HCT116 (cell line): ENCODE measurements at regions not wholly inside any gene's neighbourhood (a gene's known extent, or its start where the extent isn't known, plus 50 kb on each side); places are given as distances from the start of the nearest gene placed in this dataset.

Experiments used
- ATAC-seq: fragments of 200-7000 bp; cut with Tn5 transposase; 2 replicates; pipeline ENCODE4 v1.9.1; 2020; ENCODE audit warnings: mild to moderate bottlenecking, moderate library complexity
- BruUV-seq: library from RNA; stranded (reverse); fragments of 400-500 nt; replicated peaks from 2 replicates; lab custom pipeline; 2021; lab: Mats Ljungman, UMichigan
- CTCF ChIA-PET: fragments of 300-600 bp; sonication (Branson Sonifier 250); formaldehyde crosslinking; loops from one replicate; lab custom pipeline; 2021; ENCODE audit warnings: antibody characterized with exemption; lab: Charles Lee
- POLR2A ChIA-PET: fragments of 300-600, 350-600 bp; sonication (Branson Sonifier 250); formaldehyde crosslinking; loops from one replicate; lab custom pipeline; 2021; ENCODE audit warnings: antibody characterized with exemption; lab: Charles Lee
- RAD21 ChIA-PET, 2 experiments: fragments of 300-600 bp; sonication (Branson Sonifier 250); formaldehyde crosslinking; loops; one replicate each; lab custom pipeline; 2023; ENCODE audit warnings: low total read pairs in 2 of 2; ENCODE audit not compliant: uncharacterized antibody in 2 of 2, unreplicated experiment in 2 of 2, low non-redundant PET in 1 of 2; lab: Charles Lee
- DNase-seq: peaks from one replicate; pipeline ENCODE4 v3.0.0-alpha.2; 2010; ENCODE audit warnings: low read depth, low spot score
- H2AFZ ChIP-seq: fragments of 200-600 bp; shearing (Covaris generic), sonication (generic); 2 replicates; pipeline ENCODE4 v1.6.1; 2017; ENCODE audit warnings: low read depth, mixed run types, mixed read lengths, antibody characterized with exemption, low read length; ENCODE audit not compliant: poor library complexity, severe bottlenecking
- H3K27ac ChIP-seq: 2 replicates; pipeline ENCODE4 v1.5.1; 2012; ENCODE audit warnings: low read depth, low read length
- H3K27me3 ChIP-seq: fragments of 200-600 bp; sonication (generic); 2 replicates; pipeline ENCODE4 v1.6.1; 2016; ENCODE audit warnings: mixed run types, low read length, mixed read lengths; ENCODE audit not compliant: insufficient read depth
- H3K36me3 ChIP-seq, 2 experiments: fragments of 200-500 bp in 1 of 2; fragments of 200-600 bp in 1 of 2; sonication (Bioruptor generic) in 1 of 2; sonication (generic) in 1 of 2; 2 replicates each; pipeline versions ENCODE4 v1.5.1 to v1.6.1; 2014 to 2016; ENCODE audit warnings: low read length in 2 of 2, inconsistent platforms in 1 of 2, mixed read lengths in 1 of 2, mixed run types in 1 of 2; ENCODE audit not compliant: insufficient read depth in 2 of 2, control insufficient read depth in 1 of 2
- H3K4me1 ChIP-seq, 2 experiments: fragments of 200-600 bp in 1 of 2; sonication (generic) in 1 of 2; 2 replicates each; pipeline versions ENCODE4 v1.5.1 to v1.6.1; 2012 to 2017; ENCODE audit warnings: low read length in 2 of 2, inconsistent platforms in 1 of 2, mild to moderate bottlenecking in 1 of 2, mixed read lengths in 1 of 2, mixed run types in 1 of 2, moderate library complexity in 1 of 2; ENCODE audit not compliant: insufficient read depth in 2 of 2, control insufficient read depth in 1 of 2
- H3K4me2 ChIP-seq: fragments of 200-600 bp; sonication (generic); 2 replicates; pipeline ENCODE4 v1.6.1; 2017; ENCODE audit warnings: mixed run types, low read length, mixed read lengths
- H3K4me3 ChIP-seq, 2 experiments: fragments of 200-600 bp in 1 of 2; sonication (generic) in 1 of 2; replicated peaks in 1 of 2; 2 replicates each; pipeline ENCODE4 v1.5.1; 2011 to 2016; ENCODE audit warnings: low read length in 2 of 2, control low read depth in 1 of 2, low read depth in 1 of 2, mild to moderate bottlenecking in 1 of 2, mixed read lengths in 1 of 2, mixed run types in 1 of 2
- H3K79me2 ChIP-seq: fragments of 200-600 bp; sonication (generic); 2 replicates; pipeline ENCODE4 v1.6.1; 2017; ENCODE audit warnings: mild to moderate bottlenecking, mixed run types, low read length, moderate library complexity, mixed read lengths; ENCODE audit not compliant: insufficient read depth
- H3K9ac ChIP-seq: fragments of 200-600 bp; sonication (generic); 2 replicates; pipeline ENCODE4 v1.6.1; 2016; ENCODE audit warnings: low read length, mixed read lengths
- H3K9me2 ChIP-seq: fragments of 200-600 bp; sonication (generic), shearing (Covaris generic); 2 replicates; pipeline ENCODE4 v1.6.1; 2017; ENCODE audit warnings: mixed run types, mild to moderate bottlenecking, moderate library complexity; ENCODE audit not compliant: insufficient read depth
- H3K9me3 ChIP-seq, 2 experiments: fragments of 200-500 bp in 1 of 2; fragments of 200-600 bp in 1 of 2; sonication (Bioruptor generic) in 1 of 2; sonication (generic) in 1 of 2; 2 replicates each; pipeline ENCODE4 v1.6.1; 2014 to 2017; ENCODE audit warnings: low read length in 2 of 2, mixed read lengths in 2 of 2, inconsistent platforms in 1 of 2, low read depth in 1 of 2, mild to moderate bottlenecking in 1 of 2, mixed run types in 1 of 2, moderate library complexity in 1 of 2; ENCODE audit not compliant: control insufficient read depth in 1 of 2, insufficient read depth in 1 of 2
- H4K20me1 ChIP-seq: fragments of 200-600 bp; sonication (generic), shearing (Covaris generic); 2 replicates; pipeline ENCODE4 v1.6.1; 2017; ENCODE audit warnings: mixed run types, mild to moderate bottlenecking, moderate library complexity; ENCODE audit not compliant: insufficient read depth
- CBX3 ChIP-seq: IDR thresholded peaks from 2 replicates; pipeline ENCODE4 v1.6.1; 2012; ENCODE audit warnings: low read depth
- CEBPB ChIP-seq: IDR thresholded peaks from 2 replicates; pipeline ENCODE4 v1.6.1; 2012; ENCODE audit warnings: low read depth
- EGR1 ChIP-seq: IDR thresholded peaks from 2 replicates; pipeline ENCODE4 v1.6.1; 2012; ENCODE audit warnings: low read depth
- EZH2 ChIP-seq: fragments of 200-600 bp; sonication (generic); IDR thresholded peaks from 2 replicates; pipeline ENCODE4 v1.6.1; 2017; ENCODE audit warnings: antibody characterized with exemption, mixed run types
- EZH2phosphoT487 ChIP-seq: fragments of 200-600 bp; IDR thresholded peaks from 2 replicates; pipeline ENCODE4 v1.6.1; 2018; ENCODE audit warnings: antibody characterized with exemption, borderline replicate concordance
- FOSL1 ChIP-seq: IDR thresholded peaks from 2 replicates; pipeline ENCODE4 v1.6.1; 2012; ENCODE audit warnings: low read depth
- POLR2A ChIP-seq: IDR thresholded peaks from 2 replicates; pipeline ENCODE4 v1.7.0; 2011; ENCODE audit warnings: borderline replicate concordance; ENCODE audit not compliant: insufficient read depth, insufficient read length; ENCODE audit errors: extremely low read depth
- POLR2AphosphoS5 ChIP-seq: IDR thresholded peaks from 2 replicates; pipeline ENCODE4 v1.6.1; 2011; ENCODE audit warnings: mild to moderate bottlenecking, low read depth, low read length, moderate library complexity
- RAD21 ChIP-seq: IDR thresholded peaks from 2 replicates; pipeline ENCODE4 v1.6.1; 2012; ENCODE audit warnings: low read depth, mild to moderate bottlenecking
- SIN3A ChIP-seq: IDR thresholded peaks from 2 replicates; pipeline ENCODE4 v1.6.1; 2012; ENCODE audit warnings: low read depth
- SP1 ChIP-seq: IDR thresholded peaks from 2 replicates; pipeline ENCODE4 v1.6.1; 2012; ENCODE audit warnings: low read depth
- SRF ChIP-seq: IDR thresholded peaks from 2 replicates; pipeline ENCODE4 v1.6.1; 2012; ENCODE audit warnings: low read depth
- TCF7L2 ChIP-seq: IDR thresholded peaks from 2 replicates; pipeline ENCODE4 v1.7.0; 2011; ENCODE audit warnings: borderline replicate concordance, inconsistent platforms; ENCODE audit not compliant: insufficient read depth, insufficient read length; ENCODE audit errors: extremely low read depth
- YY1 ChIP-seq: IDR thresholded peaks from 2 replicates; pipeline ENCODE4 v1.6.1; 2011; ENCODE audit warnings: low read length, low read depth, moderate library complexity, mild to moderate bottlenecking; ENCODE audit not compliant: insufficient replicate concordance; ENCODE audit errors: extremely low read depth
- ZNF274 ChIP-seq: fragments of 200-500 bp; sonication (Bioruptor generic); IDR thresholded peaks from 2 replicates; pipeline ENCODE4 v1.6.1; 2014; ENCODE audit warnings: mild to moderate bottlenecking, low read depth, low read length, inconsistent platforms
- intact Hi-C: fragments of 100-400 bp; cut with micrococcal nuclease; formaldehyde crosslinking; loops from 2 replicates; pipeline ENCODE4 v1.10.0; 2022
- TF ChIP-seq, protein P1 (sequence below): IDR thresholded peaks from 2 replicates; pipeline ENCODE4 v1.6.1; 2012
- TF ChIP-seq, protein P2 (sequence below): IDR thresholded peaks from 2 replicates; pipeline ENCODE4 v1.6.1; 2011; ENCODE audit warnings: mild to moderate bottlenecking, low read length, moderate library complexity; ENCODE audit not compliant: insufficient replicate concordance; ENCODE audit errors: extremely low read depth
- TF ChIP-seq, protein P3 (sequence below): IDR thresholded peaks from 2 replicates; pipeline ENCODE4 v1.6.1; 2012
- TF ChIP-seq, protein P4 (sequence below), 3 experiments: fragments of 200-600 bp in 1 of 3; sonication (generic) in 1 of 3; IDR thresholded peaks in 2 of 3; conservative IDR thresholded peaks in 1 of 3; 2 replicates each; pipeline ENCODE4 v1.5.1; 2012 to 2017; ENCODE audit warnings: low read depth in 2 of 3, low read length in 2 of 3, antibody characterized with exemption in 1 of 3, borderline replicate concordance in 1 of 3, control low read depth in 1 of 3, mild to moderate bottlenecking in 1 of 3, mixed read lengths in 1 of 3, mixed run types in 1 of 3, moderate library complexity in 1 of 3; ENCODE audit not compliant: insufficient read depth in 1 of 3
- TF ChIP-seq, protein P5 (sequence below): IDR thresholded peaks from 2 replicates; pipeline ENCODE4 v1.6.1; 2012; ENCODE audit warnings: low read depth

DNA sequence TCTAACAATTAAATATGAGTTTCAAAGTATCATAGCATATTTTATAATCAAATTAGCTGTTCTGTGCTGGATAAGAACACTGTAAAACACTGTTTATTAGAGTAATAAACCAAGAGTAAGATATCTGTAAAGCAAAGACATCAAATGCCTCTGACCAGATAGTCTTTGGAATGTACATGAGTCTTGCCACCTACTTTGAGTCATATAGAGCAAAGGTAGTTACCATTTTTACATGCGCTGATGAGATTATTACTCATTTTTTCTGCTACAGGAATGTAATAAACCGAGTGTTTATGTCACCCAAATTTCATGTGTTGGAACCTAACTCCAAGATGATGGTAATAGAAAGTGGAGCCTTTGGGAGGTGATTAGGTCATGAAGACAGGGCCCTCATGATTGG lies 654.5 kb downstream of the CETN3 start:
- Histone ChIP-seq H2AFZ (no peak overlapping the region), H3K27me3 (no peaks in the 10 kb centered on the region), H3K4me2 (no peak overlapping the region), H3K9me2 (no peaks in the 10 kb centered on the region), H4K20me1 (no peaks in the 10 kb centered on the region), H3K9me3 (no peaks in the 10 kb centered on the region), H3K4me3 (no peak overlapping the region), H3K36me3 (no peaks in the 10 kb centered on the region), H3K9ac (no peak overlapping the region), H3K4me1 (no peaks in the 10 kb centered on the region), H3K79me2 (no peaks in the 10 kb centered on the region), H3K27ac (no peak overlapping the region)
- ATAC-seq = no peak
- POLR2A ChIA-PET = no interaction called here
- CTCF ChIA-PET = no interaction called here
- TF ChIP-seq EZH2phosphoT487 (no peak), EGR1 (no peak), POLR2A (no peak), SRF (no peak), YY1 (no peak), SIN3A (no peak), TCF7L2 (no peak), RAD21 (no peak), EZH2 (no peak), POLR2AphosphoS5 (no peak), CEBPB (no peak), CBX3 (no peak), FOSL1 (no peak), SP1 (no peak), ZNF274 (no peak)
- TF ChIP-seq, protein P1, sequence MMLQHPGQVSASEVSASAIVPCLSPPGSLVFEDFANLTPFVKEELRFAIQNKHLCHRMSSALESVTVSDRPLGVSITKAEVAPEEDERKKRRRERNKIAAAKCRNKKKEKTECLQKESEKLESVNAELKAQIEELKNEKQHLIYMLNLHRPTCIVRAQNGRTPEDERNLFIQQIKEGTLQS = no peak
- TF ChIP-seq, protein P2, sequence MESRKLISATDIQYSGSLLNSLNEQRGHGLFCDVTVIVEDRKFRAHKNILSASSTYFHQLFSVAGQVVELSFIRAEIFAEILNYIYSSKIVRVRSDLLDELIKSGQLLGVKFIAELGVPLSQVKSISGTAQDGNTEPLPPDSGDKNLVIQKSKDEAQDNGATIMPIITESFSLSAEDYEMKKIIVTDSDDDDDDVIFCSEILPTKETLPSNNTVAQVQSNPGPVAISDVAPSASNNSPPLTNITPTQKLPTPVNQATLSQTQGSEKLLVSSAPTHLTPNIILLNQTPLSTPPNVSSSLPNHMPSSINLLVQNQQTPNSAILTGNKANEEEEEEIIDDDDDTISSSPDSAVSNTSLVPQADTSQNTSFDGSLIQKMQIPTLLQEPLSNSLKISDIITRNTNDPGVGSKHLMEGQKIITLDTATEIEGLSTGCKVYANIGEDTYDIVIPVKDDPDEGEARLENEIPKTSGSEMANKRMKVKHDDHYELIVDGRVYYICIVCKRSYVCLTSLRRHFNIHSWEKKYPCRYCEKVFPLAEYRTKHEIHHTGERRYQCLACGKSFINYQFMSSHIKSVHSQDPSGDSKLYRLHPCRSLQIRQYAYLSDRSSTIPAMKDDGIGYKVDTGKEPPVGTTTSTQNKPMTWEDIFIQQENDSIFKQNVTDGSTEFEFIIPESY = no peak
- TF ChIP-seq, protein P3, sequence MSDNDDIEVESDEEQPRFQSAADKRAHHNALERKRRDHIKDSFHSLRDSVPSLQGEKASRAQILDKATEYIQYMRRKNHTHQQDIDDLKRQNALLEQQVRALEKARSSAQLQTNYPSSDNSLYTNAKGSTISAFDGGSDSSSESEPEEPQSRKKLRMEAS = no peak
- TF ChIP-seq, protein P4, sequence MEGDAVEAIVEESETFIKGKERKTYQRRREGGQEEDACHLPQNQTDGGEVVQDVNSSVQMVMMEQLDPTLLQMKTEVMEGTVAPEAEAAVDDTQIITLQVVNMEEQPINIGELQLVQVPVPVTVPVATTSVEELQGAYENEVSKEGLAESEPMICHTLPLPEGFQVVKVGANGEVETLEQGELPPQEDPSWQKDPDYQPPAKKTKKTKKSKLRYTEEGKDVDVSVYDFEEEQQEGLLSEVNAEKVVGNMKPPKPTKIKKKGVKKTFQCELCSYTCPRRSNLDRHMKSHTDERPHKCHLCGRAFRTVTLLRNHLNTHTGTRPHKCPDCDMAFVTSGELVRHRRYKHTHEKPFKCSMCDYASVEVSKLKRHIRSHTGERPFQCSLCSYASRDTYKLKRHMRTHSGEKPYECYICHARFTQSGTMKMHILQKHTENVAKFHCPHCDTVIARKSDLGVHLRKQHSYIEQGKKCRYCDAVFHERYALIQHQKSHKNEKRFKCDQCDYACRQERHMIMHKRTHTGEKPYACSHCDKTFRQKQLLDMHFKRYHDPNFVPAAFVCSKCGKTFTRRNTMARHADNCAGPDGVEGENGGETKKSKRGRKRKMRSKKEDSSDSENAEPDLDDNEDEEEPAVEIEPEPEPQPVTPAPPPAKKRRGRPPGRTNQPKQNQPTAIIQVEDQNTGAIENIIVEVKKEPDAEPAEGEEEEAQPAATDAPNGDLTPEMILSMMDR (IDR thresholded peaks at IDR 0.05 in 2 of 3, conservative IDR thresholded peaks at IDR 0.05 in 1 of 3; ENCODE audit: borderline replicate concordance in 1 of 3, insufficient read depth in 1 of 3, low read depth in 2 of 3, low read length in 2 of 3) = no peak
- TF ChIP-seq, protein P5, sequence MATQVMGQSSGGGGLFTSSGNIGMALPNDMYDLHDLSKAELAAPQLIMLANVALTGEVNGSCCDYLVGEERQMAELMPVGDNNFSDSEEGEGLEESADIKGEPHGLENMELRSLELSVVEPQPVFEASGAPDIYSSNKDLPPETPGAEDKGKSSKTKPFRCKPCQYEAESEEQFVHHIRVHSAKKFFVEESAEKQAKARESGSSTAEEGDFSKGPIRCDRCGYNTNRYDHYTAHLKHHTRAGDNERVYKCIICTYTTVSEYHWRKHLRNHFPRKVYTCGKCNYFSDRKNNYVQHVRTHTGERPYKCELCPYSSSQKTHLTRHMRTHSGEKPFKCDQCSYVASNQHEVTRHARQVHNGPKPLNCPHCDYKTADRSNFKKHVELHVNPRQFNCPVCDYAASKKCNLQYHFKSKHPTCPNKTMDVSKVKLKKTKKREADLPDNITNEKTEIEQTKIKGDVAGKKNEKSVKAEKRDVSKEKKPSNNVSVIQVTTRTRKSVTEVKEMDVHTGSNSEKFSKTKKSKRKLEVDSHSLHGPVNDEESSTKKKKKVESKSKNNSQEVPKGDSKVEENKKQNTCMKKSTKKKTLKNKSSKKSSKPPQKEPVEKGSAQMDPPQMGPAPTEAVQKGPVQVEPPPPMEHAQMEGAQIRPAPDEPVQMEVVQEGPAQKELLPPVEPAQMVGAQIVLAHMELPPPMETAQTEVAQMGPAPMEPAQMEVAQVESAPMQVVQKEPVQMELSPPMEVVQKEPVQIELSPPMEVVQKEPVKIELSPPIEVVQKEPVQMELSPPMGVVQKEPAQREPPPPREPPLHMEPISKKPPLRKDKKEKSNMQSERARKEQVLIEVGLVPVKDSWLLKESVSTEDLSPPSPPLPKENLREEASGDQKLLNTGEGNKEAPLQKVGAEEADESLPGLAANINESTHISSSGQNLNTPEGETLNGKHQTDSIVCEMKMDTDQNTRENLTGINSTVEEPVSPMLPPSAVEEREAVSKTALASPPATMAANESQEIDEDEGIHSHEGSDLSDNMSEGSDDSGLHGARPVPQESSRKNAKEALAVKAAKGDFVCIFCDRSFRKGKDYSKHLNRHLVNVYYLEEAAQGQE = no peak
- no TSS peak for BruUV-seq
- intact Hi-C loops = no loop called here
- RAD21 ChIA-PET = no interaction called here
- DNase-seq = no peak
